H1 (cell line): ENCODE measurements at regions not wholly inside any gene's neighbourhood (a gene's known extent, or its start where the extent isn't known, plus 50 kb on each side); places are given as distances from the start of the nearest gene placed in this dataset.

Source experiments
- CTCF ChIA-PET: fragments of 300-600 bp; sonication (Branson Sonifier 250); formaldehyde crosslinking; loops from one replicate; lab custom pipeline; 2021; ENCODE audit not compliant: partially characterized antibody; lab: Charles Lee
- POLR2A ChIA-PET: fragments of 300-600 bp; sonication (Branson Sonifier 250); formaldehyde crosslinking; loops from one replicate; lab custom pipeline; 2021; ENCODE audit warnings: inconsistent platforms; ENCODE audit not compliant: partially characterized antibody; lab: Charles Lee
- DNase-seq, 2 experiments: peaks; one replicate each; pipeline versions ENCODE4 v3.0.0 to v3.0.0-alpha.2; 2010 to 2022; ENCODE audit warnings: low spot score in 2 of 2, low read depth in 1 of 2, mixed read lengths in 1 of 2
- FAIRE-seq: peaks from 2 replicates; lab custom pipeline; 2011; peaks lifted over from hg19 to GRCh38; lab: Jason Lieb, UNC
- H2AFZ ChIP-seq: 2 replicates; pipeline ENCODE4 v1.8.1; 2012; ENCODE audit warnings: low read length, inconsistent platforms
- H2AK5ac ChIP-seq: 2 replicates; pipeline ENCODE4 v1.6.1; 2013; ENCODE audit warnings: low read depth, low read length
- H2BK120ac ChIP-seq: replicated peaks from 2 replicates; pipeline ENCODE3; 2013; ENCODE audit warnings: low read depth, low read length, inconsistent platforms
- H2BK12ac ChIP-seq: 2 replicates; pipeline ENCODE4 v1.6.1; 2013; ENCODE audit warnings: low read depth, low read length
- H2BK15ac ChIP-seq: 2 replicates; pipeline ENCODE4 v1.6.1; 2013; ENCODE audit warnings: low read length
- H2BK20ac ChIP-seq: 2 replicates; pipeline ENCODE4 v1.6.1; 2013; ENCODE audit warnings: low read length
- H2BK5ac ChIP-seq: 2 replicates; pipeline ENCODE4 v1.6.1; 2013; ENCODE audit warnings: low read depth, low read length
- H3K14ac ChIP-seq: 2 replicates; pipeline ENCODE4 v1.6.1; 2013; ENCODE audit warnings: inconsistent platforms; ENCODE audit not compliant: insufficient read length
- H3K18ac ChIP-seq: 2 replicates; pipeline ENCODE4 v1.6.1; 2013; ENCODE audit warnings: low read length; ENCODE audit errors: extremely low read depth
- H3K23ac ChIP-seq: 2 replicates; pipeline ENCODE4 v1.6.1; 2013; ENCODE audit warnings: inconsistent platforms; ENCODE audit not compliant: insufficient read length
- H3K23me2 ChIP-seq: 2 replicates; pipeline ENCODE4 v1.6.1; 2013; ENCODE audit warnings: low read depth, low read length
- H3K27ac ChIP-seq: 2 replicates; pipeline ENCODE4 v1.6.1; 2011; ENCODE audit warnings: low read depth, low read length, inconsistent platforms
- H3K27me3 ChIP-seq, 4 experiments: replicated peaks in 1 of 4; 1 replicate in 1 of 4; 2 replicates in 3 of 4; pipeline versions ENCODE4 v1.6.1 to v1.8.1; 2011 to 2013; ENCODE audit warnings: low read length in 3 of 4, mild to moderate bottlenecking in 3 of 4, inconsistent platforms in 2 of 4, mixed read lengths in 2 of 4, moderate library complexity in 1 of 4; ENCODE audit not compliant: control insufficient read depth in 3 of 4, insufficient read depth in 3 of 4; ENCODE audit errors: extremely low read depth in 1 of 4
- H3K36me3 ChIP-seq, 4 experiments: 2 replicates each; pipeline versions ENCODE4 v1.6.1 to v1.8.1; 2011 to 2013; ENCODE audit warnings: mild to moderate bottlenecking in 4 of 4, low read length in 3 of 4, moderate library complexity in 2 of 4, control low read depth in 1 of 4, inconsistent platforms in 1 of 4; ENCODE audit not compliant: insufficient read depth in 4 of 4, control insufficient read depth in 2 of 4
- H3K4ac ChIP-seq: replicated peaks from 2 replicates; pipeline ENCODE3; 2013; ENCODE audit warnings: low read length, low read depth, mixed read lengths, inconsistent platforms; ENCODE audit not compliant: insufficient read length
- H3K4me1 ChIP-seq, 4 experiments: replicated peaks in 1 of 4; 1 replicate in 1 of 4; 2 replicates in 3 of 4; pipeline versions ENCODE4 v1.6.1 to v1.8.1; 2011 to 2013; ENCODE audit warnings: low read length in 3 of 4, inconsistent platforms in 2 of 4, mixed read lengths in 1 of 4; ENCODE audit not compliant: insufficient read depth in 4 of 4, control insufficient read depth in 3 of 4
- H3K4me2 ChIP-seq, 2 experiments: 2 replicates each; pipeline versions ENCODE4 v1.6.1 to v1.8.1; 2011 to 2013; ENCODE audit warnings: low read depth in 2 of 2, low read length in 2 of 2, control low read depth in 1 of 2, inconsistent platforms in 1 of 2, mild to moderate bottlenecking in 1 of 2; ENCODE audit not compliant: insufficient read depth in 1 of 2
- H3K4me3 ChIP-seq, 4 experiments: fragments of 200-600, 300-600 bp in 1 of 4; sonication (generic), shearing (Covaris generic), sonication (Bioruptor Twin) in 1 of 4; 2 replicates each; pipeline versions ENCODE4 v1.5.1 to v1.8.1; 2011 to 2016; ENCODE audit warnings: low read length in 4 of 4, low read depth in 3 of 4, control low read depth in 2 of 4, inconsistent platforms in 2 of 4, mild to moderate bottlenecking in 2 of 4, mixed read lengths in 1 of 4, moderate library complexity in 1 of 4; ENCODE audit not compliant: insufficient read depth in 2 of 4; ENCODE audit errors: extremely low read depth in 1 of 4
- H3K56ac ChIP-seq: replicated peaks from 2 replicates; pipeline ENCODE3; 2013; ENCODE audit warnings: low read depth, mild to moderate bottlenecking, mixed read lengths, low read length, inconsistent platforms; ENCODE audit not compliant: insufficient read length
- H3K79me1 ChIP-seq: 2 replicates; pipeline ENCODE4 v1.6.1; 2013; ENCODE audit warnings: low read depth, low read length, control low read depth
- H3K79me2 ChIP-seq, 2 experiments: 2 replicates each; pipeline versions ENCODE4 v1.6.1 to v1.8.1; 2012 to 2013; ENCODE audit warnings: low read length in 2 of 2, mild to moderate bottlenecking in 2 of 2, inconsistent platforms in 1 of 2; ENCODE audit not compliant: insufficient read depth in 2 of 2, control insufficient read depth in 1 of 2
- H3K9ac ChIP-seq, 4 experiments: replicated peaks in 1 of 4; 1 replicate in 1 of 4; 2 replicates in 3 of 4; pipeline versions ENCODE4 v1.6.1 to v1.8.1; 2011 to 2013; ENCODE audit warnings: low read depth in 3 of 4, low read length in 3 of 4, control low read depth in 2 of 4, mild to moderate bottlenecking in 2 of 4, moderate library complexity in 2 of 4, inconsistent platforms in 1 of 4; ENCODE audit errors: extremely low read depth in 1 of 4
- H3K9me3 ChIP-seq, 2 experiments: 2 replicates each; pipeline versions ENCODE4 v1.6.1 to v1.8.1; 2012 to 2013; ENCODE audit warnings: mild to moderate bottlenecking in 2 of 2, moderate library complexity in 2 of 2, control low read depth in 1 of 2, inconsistent platforms in 1 of 2, low read depth in 1 of 2, low read length in 1 of 2, mixed read lengths in 1 of 2; ENCODE audit not compliant: insufficient read depth in 2 of 2
- H4K20me1 ChIP-seq, 2 experiments: replicated peaks in 1 of 2; 2 replicates each; pipeline versions ENCODE3 to v1.8.1; 2011 to 2013; ENCODE audit warnings: inconsistent platforms in 2 of 2, low read length in 2 of 2, mild to moderate bottlenecking in 1 of 2; ENCODE audit not compliant: insufficient read depth in 2 of 2, control insufficient read depth in 1 of 2
- H4K5ac ChIP-seq: 2 replicates; pipeline ENCODE4 v1.6.1; 2013; ENCODE audit warnings: low read length, low read depth, mixed read lengths, inconsistent platforms; ENCODE audit not compliant: insufficient read length
- H4K8ac ChIP-seq: 2 replicates; pipeline ENCODE4 v1.8.0; 2013; ENCODE audit warnings: mild to moderate bottlenecking, moderate library complexity, low read length, inconsistent platforms; ENCODE audit not compliant: insufficient read depth; ENCODE audit errors: extremely low read depth
- H4K91ac ChIP-seq: replicated peaks from 2 replicates; pipeline ENCODE3; 2013; ENCODE audit warnings: low read length, mixed read lengths, inconsistent platforms; ENCODE audit not compliant: insufficient read length
- CEBPB ChIP-seq: IDR thresholded peaks from 2 replicates; pipeline ENCODE4 v1.6.1; 2012; ENCODE audit warnings: low read depth, low read length
- RNF2 ChIP-seq: fragments of 200-900, 300-1000 bp; sonication (generic); IDR thresholded peaks from 2 replicates; pipeline ENCODE4 v1.7.1; 2016; ENCODE audit warnings: borderline replicate concordance, low read depth, mild to moderate bottlenecking, antibody characterized with exemption, low read length; ENCODE audit not compliant: poor library complexity, severe bottlenecking; ENCODE audit errors: missing control alignments
- WGBS, 2 experiments: shearing (Covaris generic) in 1 of 2; methylation state at CpG; one replicate each; pipeline versions ENCODE4 v1.1.6 to v1.1.7; 2013 to 2015; ENCODE audit warnings: low lambda C conversion rate in 2 of 2, mixed read lengths in 2 of 2, inconsistent platforms in 1 of 2, low coverage in 1 of 2, missing lambda C conversion rate in 1 of 2; ENCODE audit not compliant: insufficient replicate concordance in 2 of 2, insufficient coverage in 1 of 2, insufficient read length in 1 of 2; ENCODE audit errors: extremely low coverage in 1 of 2, missing lambda C conversion rate in 1 of 2; 5-methylcytosine and 5-hydroxymethylcytosine counted together

DNA sequence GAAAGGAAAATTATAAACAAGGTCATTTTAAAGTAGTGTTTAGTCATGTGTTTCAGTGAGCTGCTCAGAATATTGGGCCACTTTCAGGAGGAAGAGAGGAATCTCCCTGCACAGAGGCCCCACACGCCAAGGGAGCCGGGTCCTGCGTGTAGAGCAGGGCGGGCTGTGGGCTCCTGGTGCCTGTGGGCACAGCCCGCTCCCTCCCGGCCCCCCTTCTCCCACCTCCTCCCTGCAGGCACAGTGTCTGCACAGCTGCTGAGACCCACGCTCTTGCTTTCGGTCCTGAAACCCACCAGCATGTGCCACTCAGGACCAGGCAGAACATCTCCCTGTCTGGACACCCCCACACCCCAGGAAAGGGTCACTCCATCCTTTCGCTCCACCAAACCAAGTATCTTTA, 167.6 kb upstream of the SALL3 start:
- CTCF ChIA-PET, result interaction anchor here (0.9 kb wide), 1 partner anchor 9 kb away, joined by 3 read pairs; no protein-coding TSS in a partner anchor
- no peak overlapping the region for H2BK120ac ChIP-seq
- no peak for FAIRE-seq

More for the DNA sequence above, 167.6 kb upstream of the SALL3 start:
- no peak for TF ChIP-seq CEBPB
- no peak for TF ChIP-seq RNF2
- TF ChIP-seq, all 59 proteins: peak for 0
- Histone ChIP-seq H3K23me2 (peaks cover 6% of the 10 kb centered on the region; the same call in 1 of the 2 replicates), H2BK5ac (no peak overlapping the region), H3K9ac (no peak overlapping the region), H3K56ac (no peak overlapping the region), H2AFZ (no peak overlapping the region), H4K5ac (no peak overlapping the region), H2BK20ac (no peak overlapping the region), H3K79me2 (no peaks in the 10 kb centered on the region), H3K36me3 (no peaks in the 10 kb centered on the region), H4K20me1 (peaks cover 0 to 6% of the 10 kb centered on the region in 2 experiments), H4K91ac (no peak overlapping the region), H3K23ac (no peak overlapping the region), H2BK12ac (no peak overlapping the region), H3K4me2 (no peak overlapping the region), H3K79me1 (no peaks in the 10 kb centered on the region), H3K9me3 (peaks cover 3% of the 10 kb centered on the region in 2 experiments; a peak in 2 of 4 replicates), H3K4ac (no peak overlapping the region), H3K18ac (no peak overlapping the region), H4K8ac (no peak overlapping the region), H3K4me3 (no peak overlapping the region), H2BK15ac (no peak overlapping the region), H3K14ac (no peak overlapping the region), H2AK5ac (no peak overlapping the region), H3K27me3 (no peaks in the 10 kb centered on the region), H3K4me1 (peaks cover 3 to 13% (median 7%) of the 10 kb centered on the region in 4 experiments), H3K27ac (no peak overlapping the region)
- DNase-seq, result no peak
- POLR2A ChIA-PET, result no interaction called here
- WGBS, 2 experiments, result 86% methylated on average over 4 of the region's 9 CpGs; no CpG with 5 or more reads in 1 of the 2 experiments
